ENCODE measurements at regions not wholly inside any gene's neighbourhood (a gene's known extent, or its start where the extent isn't known, plus 50 kb on each side); places are given as distances from the start of the nearest gene placed in this dataset.

DNA sequence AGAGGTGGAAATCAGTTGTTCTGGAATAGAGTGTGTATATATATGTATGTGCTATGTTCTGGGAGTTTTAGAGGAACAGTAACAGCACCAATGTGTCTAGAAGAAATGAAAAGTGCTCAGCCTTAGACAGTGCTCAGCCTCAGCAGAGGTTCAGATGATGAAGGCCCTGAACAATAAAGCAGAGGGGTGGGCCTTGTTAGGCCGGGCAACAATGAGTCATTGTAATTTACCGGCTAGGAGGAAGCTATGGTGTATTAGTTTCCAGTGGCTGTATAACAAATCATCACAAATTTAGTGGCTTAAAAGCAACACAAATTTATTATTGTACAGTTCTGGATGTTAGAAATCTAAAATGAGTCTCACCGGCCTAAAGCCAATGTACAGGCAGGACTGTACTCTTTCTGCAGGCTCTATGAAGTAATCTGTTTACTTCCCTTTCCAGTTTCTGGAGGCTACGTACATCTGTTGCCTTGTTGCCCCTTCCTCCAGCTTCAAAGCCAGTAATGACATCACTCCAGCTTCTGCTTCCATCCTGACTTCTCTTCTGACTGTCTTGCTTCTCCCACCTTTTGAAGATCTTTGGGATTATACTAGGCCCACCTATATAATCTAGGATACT is 84.6 kb downstream of the CH25H start:
- Histone ChIP-seq H3K27me3 (ENCODE audit: control insufficient read depth, insufficient read depth, low read length) (peaks cover 4% of the 10 kb centered on the region; the same call in 1 of the 2 replicates), H3K36me3 (ENCODE audit: control insufficient read depth, insufficient read depth, low read length) (no peaks in the 10 kb centered on the region), H3K4me3 (ENCODE audit: low read depth, low read length) (no peak overlapping the region)
- POLR2A ChIA-PET, result no interaction called here
- DNase-seq (ENCODE audit: low read depth), result no peak
- TF ChIP-seq, protein P1, sequence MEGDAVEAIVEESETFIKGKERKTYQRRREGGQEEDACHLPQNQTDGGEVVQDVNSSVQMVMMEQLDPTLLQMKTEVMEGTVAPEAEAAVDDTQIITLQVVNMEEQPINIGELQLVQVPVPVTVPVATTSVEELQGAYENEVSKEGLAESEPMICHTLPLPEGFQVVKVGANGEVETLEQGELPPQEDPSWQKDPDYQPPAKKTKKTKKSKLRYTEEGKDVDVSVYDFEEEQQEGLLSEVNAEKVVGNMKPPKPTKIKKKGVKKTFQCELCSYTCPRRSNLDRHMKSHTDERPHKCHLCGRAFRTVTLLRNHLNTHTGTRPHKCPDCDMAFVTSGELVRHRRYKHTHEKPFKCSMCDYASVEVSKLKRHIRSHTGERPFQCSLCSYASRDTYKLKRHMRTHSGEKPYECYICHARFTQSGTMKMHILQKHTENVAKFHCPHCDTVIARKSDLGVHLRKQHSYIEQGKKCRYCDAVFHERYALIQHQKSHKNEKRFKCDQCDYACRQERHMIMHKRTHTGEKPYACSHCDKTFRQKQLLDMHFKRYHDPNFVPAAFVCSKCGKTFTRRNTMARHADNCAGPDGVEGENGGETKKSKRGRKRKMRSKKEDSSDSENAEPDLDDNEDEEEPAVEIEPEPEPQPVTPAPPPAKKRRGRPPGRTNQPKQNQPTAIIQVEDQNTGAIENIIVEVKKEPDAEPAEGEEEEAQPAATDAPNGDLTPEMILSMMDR (IDR thresholded peaks at IDR 0.05; ENCODE audit: insufficient read depth, low read depth, low read length), result no peak
- CTCF ChIA-PET, result interaction anchor here (1.0 kb wide), 1 partner anchor 33 kb away, joined by 3 read pairs; no protein-coding TSS in a partner anchor

DNA sequence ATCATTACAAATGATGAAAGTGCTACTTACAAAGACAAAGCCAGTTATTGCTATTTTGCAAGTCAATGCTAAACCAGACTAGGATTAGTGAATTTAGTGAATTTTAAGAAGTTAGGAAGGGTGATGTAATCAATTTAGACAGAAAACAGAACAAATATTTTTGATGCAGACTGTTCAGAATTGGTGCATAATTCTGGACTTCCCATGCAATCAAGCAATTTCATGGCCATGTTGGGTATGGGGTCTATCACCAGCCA is 85.4 kb downstream of the CH25H start:
- H3K36me3 ChIP-seq (ENCODE audit: control insufficient read depth, insufficient read depth, low read length), result no peaks in the 10 kb centered on the region
- H3K4me3 ChIP-seq (ENCODE audit: low read depth, low read length), result no peak overlapping the region
- TF ChIP-seq, protein P1 (IDR thresholded peaks at IDR 0.05; ENCODE audit: insufficient read depth, low read depth, low read length), result no peak
- H3K27me3 ChIP-seq (ENCODE audit: control insufficient read depth, insufficient read depth, low read length), result peaks cover 4% of the 10 kb centered on the region; the same call in 1 of the 2 replicates
- no peak for DNase-seq (ENCODE audit: low read depth)
- ChIA-PET POLR2A (no interaction called here), CTCF (no interaction called here)

DNA sequence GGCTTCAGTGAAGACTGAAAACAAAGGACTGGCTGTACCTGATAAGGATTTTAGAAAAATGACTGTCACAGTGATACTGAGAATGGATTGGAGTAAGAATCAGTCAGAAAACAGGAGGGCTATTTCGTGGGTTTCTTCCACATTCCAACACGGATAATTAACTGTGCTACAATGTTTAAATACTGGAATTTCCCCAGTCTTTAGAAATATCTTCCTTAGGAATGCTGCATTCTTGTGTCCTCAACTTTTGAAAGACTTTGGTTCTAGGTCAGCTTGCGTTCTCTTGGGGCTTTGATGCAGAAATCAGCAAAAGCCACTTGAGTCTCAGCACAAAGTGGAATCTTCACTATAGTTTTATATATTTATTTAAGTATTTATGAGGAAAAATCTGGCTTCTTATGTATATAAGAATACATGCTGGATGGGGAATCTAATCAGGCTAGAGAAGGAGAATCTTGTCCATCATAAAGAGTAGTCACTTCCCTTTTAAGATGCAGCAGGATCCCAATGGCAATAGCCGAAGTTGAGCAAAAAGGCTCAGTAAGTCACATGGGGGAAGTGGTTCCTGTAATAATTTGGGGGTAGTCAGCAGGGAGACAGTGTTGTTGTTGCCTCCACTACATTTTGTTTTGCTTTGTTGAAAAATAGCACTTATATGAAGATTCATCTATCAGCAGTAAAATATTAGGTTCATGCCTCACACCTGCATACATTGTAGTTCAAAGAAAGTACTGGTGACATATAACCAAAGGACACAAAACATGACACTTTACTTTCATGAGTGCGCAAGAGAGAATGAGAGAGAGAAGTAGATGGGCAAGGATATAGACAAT is 86.0 kb downstream of the CH25H start:
- ChIA-PET POLR2A (no interaction called here), CTCF (no interaction called here)
- TF ChIP-seq, protein P1 (IDR thresholded peaks at IDR 0.05; ENCODE audit: insufficient read depth, low read depth, low read length), result no peak

DNA sequence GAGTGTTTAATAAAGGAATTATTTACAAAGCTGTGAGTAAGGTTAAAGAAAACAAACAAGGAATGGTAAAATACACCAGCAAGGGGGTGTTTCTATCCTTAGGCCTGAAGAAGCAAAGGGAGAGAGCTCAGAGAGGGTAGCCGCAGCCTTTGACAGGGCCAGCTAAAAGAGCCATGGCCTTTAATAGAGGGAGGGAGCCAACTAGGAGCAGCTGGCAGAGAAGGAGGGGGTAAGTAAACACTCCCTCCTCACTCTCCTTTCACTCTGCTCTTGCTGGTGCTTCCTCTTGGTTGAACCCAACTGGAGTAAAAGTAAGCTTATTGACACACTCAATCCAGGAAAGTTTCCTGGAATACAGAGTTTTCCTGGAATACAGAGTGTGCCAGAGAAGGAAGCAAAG is 87.5 kb downstream of the CH25H start:
- Histone ChIP-seq H3K36me3 (ENCODE audit: control insufficient read depth, insufficient read depth, low read length) (no peaks in the 10 kb centered on the region), H3K27me3 (ENCODE audit: control insufficient read depth, insufficient read depth, low read length) (peaks cover 2% of the 10 kb centered on the region; the same call in 1 of the 2 replicates), H3K4me3 (ENCODE audit: low read depth, low read length) (no peak overlapping the region)
- no peak for DNase-seq (ENCODE audit: low read depth)
- TF ChIP-seq, protein P1 (IDR thresholded peaks at IDR 0.05; ENCODE audit: insufficient read depth, low read depth, low read length), result no peak
- ChIA-PET CTCF (interaction anchor here (0.6 to 2.9 kb wide), 3 partner anchors 39 to 90 kb away, joined by 3 to 7 read pairs (median 7); no protein-coding TSS in a partner anchor), POLR2A (no interaction called here)

More for the DNA sequence above, 86.0 kb downstream of the CH25H start:
- no peak overlapping the region for H3K4me3 ChIP-seq (ENCODE audit: low read depth, low read length)
- no peaks in the 10 kb centered on the region for H3K36me3 ChIP-seq (ENCODE audit: control insufficient read depth, insufficient read depth, low read length)
- no peak for DNase-seq (ENCODE audit: low read depth)
- H3K27me3 ChIP-seq (ENCODE audit: control insufficient read depth, insufficient read depth, low read length), result peaks cover 4% of the 10 kb centered on the region; the same call in 1 of the 2 replicates

DNA sequence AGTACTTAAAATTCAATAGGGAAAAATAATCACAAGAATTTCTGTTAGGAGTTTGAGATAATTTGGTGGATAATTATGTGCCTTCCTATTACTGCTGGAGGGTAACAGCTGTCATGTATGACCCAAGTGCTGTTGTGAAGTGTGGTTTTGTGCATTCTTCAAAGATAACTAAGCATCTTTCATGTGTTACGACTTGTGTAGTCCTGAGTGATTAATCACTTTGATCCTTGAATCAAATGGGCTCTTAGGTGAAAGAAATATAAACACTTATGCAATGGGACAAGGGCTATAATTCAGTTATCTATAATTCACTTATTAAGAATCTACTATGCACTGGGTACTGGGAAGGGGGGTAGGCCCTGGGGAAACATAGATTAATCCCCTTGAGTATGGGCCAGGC is 89.0 kb downstream of the CH25H start:
- Histone ChIP-seq H3K36me3 (ENCODE audit: control insufficient read depth, insufficient read depth, low read length) (no peaks in the 10 kb centered on the region), H3K4me3 (ENCODE audit: low read depth, low read length) (no peak overlapping the region), H3K27me3 (ENCODE audit: control insufficient read depth, insufficient read depth, low read length) (peaks cover 2% of the 10 kb centered on the region; the same call in 1 of the 2 replicates)
- TF ChIP-seq, protein P1 (IDR thresholded peaks at IDR 0.05; ENCODE audit: insufficient read depth, low read depth, low read length), result no peak
- ChIA-PET POLR2A (no interaction called here), CTCF (interaction anchor here (1.9 to 2.9 kb wide), 2 partner anchors 56 to 88 kb away, joined by 7 read pairs; no protein-coding TSS in a partner anchor)
- DNase-seq (ENCODE audit: low read depth), result no peak

Data from BJ (cell line).